CD4-positive, alpha-beta T cell (primary cell): ENCODE measurements at regions not wholly inside any gene's neighbourhood (a gene's known extent, or its start where the extent isn't known, plus 50 kb on each side); places are given as distances from the start of the nearest gene placed in this dataset.
A peak's percentile ranks its signal among the peaks of the same experiment; 100 is the strongest.

Experiments used
- ATAC-seq: fragments of 200-7000 bp; cut with Tn5 transposase; one replicate; pipeline ENCODE4 v1.10.0; 2022; ENCODE audit warnings: mild to moderate bottlenecking; ENCODE audit not compliant: poor library complexity
- CTCF ChIA-PET: fragments of 350-600 bp; sonication (Branson Sonifier 250); formaldehyde crosslinking; loops from one replicate; lab custom pipeline; 2021; ENCODE audit warnings: antibody characterized with exemption, inconsistent platforms; lab: Charles Lee
- POLR2A ChIA-PET: fragments of 350-600 bp; sonication (Branson Sonifier 250); formaldehyde crosslinking; loops from one replicate; lab custom pipeline; 2021; ENCODE audit warnings: antibody characterized with exemption, inconsistent platforms; lab: Charles Lee
- DNase-seq, 14 experiments: peaks; one replicate each; pipeline ENCODE4 v3.0.0-alpha.2; 2013 to 2020; ENCODE audit warnings: mixed read lengths in 2 of 14
- H3K27ac ChIP-seq, 2 donors: one replicate each; pipeline versions ENCODE4 v1.5.1 to v1.7.0; 2013; ENCODE audit warnings: low read length in 2 of 2, low read depth in 1 of 2, mild to moderate bottlenecking in 1 of 2
- H3K27me3 ChIP-seq, 2 experiments: 1 replicate in 1 of 2; 2 replicates in 1 of 2; pipeline versions ENCODE4 v1.6.1 to v1.7.0; 2013; ENCODE audit warnings: low read length in 2 of 2, control low read depth in 1 of 2, mild to moderate bottlenecking in 1 of 2, moderate library complexity in 1 of 2; ENCODE audit not compliant: insufficient read depth in 2 of 2, control insufficient read depth in 1 of 2
- H3K36me3 ChIP-seq: one replicate; pipeline ENCODE4 v1.6.1; 2013; ENCODE audit warnings: low read length, control low read depth; ENCODE audit not compliant: insufficient read depth
- H3K4me1 ChIP-seq: one replicate; pipeline ENCODE4 v1.6.1; 2013; ENCODE audit warnings: low read length, control low read depth; ENCODE audit not compliant: insufficient read depth
- H3K4me3 ChIP-seq: one replicate; pipeline ENCODE4 v1.5.1; 2013; ENCODE audit warnings: mild to moderate bottlenecking, low read length, moderate library complexity
- H3K9me3 ChIP-seq, 2 experiments: 1 replicate in 1 of 2; 2 replicates in 1 of 2; pipeline versions ENCODE4 v1.6.1 to v1.7.0; 2013; ENCODE audit warnings: low read length in 2 of 2, mild to moderate bottlenecking in 2 of 2, control low read depth in 1 of 2, moderate library complexity in 1 of 2; ENCODE audit not compliant: control insufficient read depth in 1 of 2, insufficient read depth in 1 of 2
- H3K27ac Mint-ChIP-seq: one replicate; pipeline ENCODE4 v1.8.0; 2020; ENCODE audit warnings: mixed read lengths
- H3K27me3 Mint-ChIP-seq: one replicate; pipeline ENCODE4 v1.8.0; 2021; ENCODE audit warnings: mixed read lengths
- H3K36me3 Mint-ChIP-seq: one replicate; pipeline ENCODE4 v1.8.0; 2021; ENCODE audit warnings: low read depth, mixed read lengths
- H3K4me1 Mint-ChIP-seq: one replicate; pipeline ENCODE4 v1.8.0; 2021; ENCODE audit warnings: low read depth, mixed read lengths
- H3K4me3 Mint-ChIP-seq: one replicate; pipeline ENCODE4 v1.8.0; 2020; ENCODE audit warnings: mild to moderate bottlenecking, mixed read lengths
- H3K9me3 Mint-ChIP-seq: one replicate; pipeline ENCODE4 v1.8.0; 2020; ENCODE audit warnings: mixed read lengths
- CTCF ChIP-seq: fragments of 200-600 bp; IDR thresholded peaks from one replicate; pipeline ENCODE4 v1.8.0; 2022; ENCODE audit warnings: antibody characterized with exemption, mild to moderate bottlenecking
- intact Hi-C, 2 experiments: fragments of 100-400 bp; cut with DNase I in 1 of 2; cut with micrococcal nuclease in 1 of 2; formaldehyde crosslinking; loops; one replicate each; pipeline versions ENCODE4 v1.15.1 to v1.9.0; 2023 to 2025; cut with DNase I, micrococcal nuclease

GRCh38 chr15:69727121-69727924 is 274.7 kb downstream of the RPLP1 start:
- ChIA-PET POLR2A (interaction anchor here (1.0 to 1.1 kb wide), 2 partner anchors 17 to 371 kb away, joined by 4 read pairs; partner anchors contain the start of gene TLE3), CTCF (no interaction called here)
- H3K36me3 Mint-ChIP-seq = no peaks in the 10 kb centered on the region
- no peak overlapping the region for H3K4me3 ChIP-seq
- H3K4me1 Mint-ChIP-seq = peaks cover 32% of the 10 kb centered on the region
- H3K27ac Mint-ChIP-seq = no peak overlapping the region
- H3K27ac ChIP-seq = no peak overlapping the region
- no peaks in the 10 kb centered on the region for H3K27me3 Mint-ChIP-seq
- no peak for ATAC-seq
- no peak for DNase-seq
- H3K9me3 Mint-ChIP-seq = no peaks in the 10 kb centered on the region
- no peaks in the 10 kb centered on the region for H3K9me3 ChIP-seq
- intact Hi-C loops = loop anchor here (5.0 to 10.0 kb wide), 5 partner anchors 150 to 540 kb away; no protein-coding TSS in a partner anchor
- H3K36me3 ChIP-seq = no peaks in the 10 kb centered on the region
- no peak overlapping the region for H3K4me3 Mint-ChIP-seq
- no peaks in the 10 kb centered on the region for H3K27me3 ChIP-seq
- TF ChIP-seq CTCF = no peak
- peaks cover 40% of the 10 kb centered on the region for H3K4me1 ChIP-seq

DNA sequence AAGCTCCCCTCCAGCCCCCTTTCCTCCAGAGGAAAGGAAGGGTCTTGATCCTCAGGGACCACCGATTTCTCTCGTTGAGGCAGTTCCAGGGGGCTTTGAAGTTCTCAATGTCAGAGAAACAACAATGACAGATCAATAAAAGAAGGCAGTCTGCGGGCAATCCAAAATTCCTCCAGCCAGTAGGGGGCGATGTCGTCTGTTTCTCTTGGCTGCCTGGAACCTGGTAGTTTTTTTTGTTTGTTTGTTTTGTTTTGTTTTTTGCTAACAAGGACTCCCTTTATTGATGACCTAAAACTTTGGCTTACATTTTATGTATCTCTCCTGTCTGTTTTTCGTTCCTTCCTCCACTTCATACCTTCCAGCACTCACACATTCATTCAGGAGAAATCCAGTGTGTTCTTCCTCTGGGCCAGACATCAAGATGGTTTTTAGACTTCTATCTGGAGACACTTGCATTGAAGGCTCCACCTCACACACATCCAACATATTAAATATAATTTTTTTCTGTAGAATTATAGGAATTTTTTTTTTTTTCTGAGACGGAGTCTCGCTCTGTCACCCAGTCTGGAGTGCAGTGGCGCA is 276.6 kb downstream of the RPLP1 start:
- POLR2A ChIA-PET = interaction anchor here (0.7 kb wide), 1 partner anchor 15 kb away, joined by 3 read pairs; no protein-coding TSS in a partner anchor
- Histone ChIP-seq H3K36me3 (no peaks in the 10 kb centered on the region), H3K9me3 (no peaks in the 10 kb centered on the region), H3K4me1 (peaks cover 23% of the 10 kb centered on the region), H3K27ac (no peak overlapping the region), H3K4me3 (no peak overlapping the region), H3K27me3 (no peaks in the 10 kb centered on the region)
- no peaks in the 10 kb centered on the region for H3K27me3 Mint-ChIP-seq
- ATAC-seq = peak; percentile 58
- intact Hi-C loops = loop anchor here (1.0 to 10.0 kb wide), 9 partner anchors 26 to 732 kb away; partner anchors contain the start of gene TLE3 (in 1 of the 2)
- TF ChIP-seq CTCF = peak; percentile 96
- H3K36me3 Mint-ChIP-seq = no peaks in the 10 kb centered on the region
- no peak overlapping the region for H3K4me3 Mint-ChIP-seq
- no peaks in the 10 kb centered on the region for H3K9me3 Mint-ChIP-seq
- H3K4me1 Mint-ChIP-seq = peaks cover 17% of the 10 kb centered on the region
- DNase-seq = peak; percentile 65 to 90 (median 76)
- CTCF ChIA-PET = interaction anchor here (0.7 to 1.8 kb wide), 8 partner anchors 10 to 738 kb away, joined by 3 to 5 read pairs (median 3); no protein-coding TSS in a partner anchor
- H3K27ac Mint-ChIP-seq = no peak overlapping the region

DNA sequence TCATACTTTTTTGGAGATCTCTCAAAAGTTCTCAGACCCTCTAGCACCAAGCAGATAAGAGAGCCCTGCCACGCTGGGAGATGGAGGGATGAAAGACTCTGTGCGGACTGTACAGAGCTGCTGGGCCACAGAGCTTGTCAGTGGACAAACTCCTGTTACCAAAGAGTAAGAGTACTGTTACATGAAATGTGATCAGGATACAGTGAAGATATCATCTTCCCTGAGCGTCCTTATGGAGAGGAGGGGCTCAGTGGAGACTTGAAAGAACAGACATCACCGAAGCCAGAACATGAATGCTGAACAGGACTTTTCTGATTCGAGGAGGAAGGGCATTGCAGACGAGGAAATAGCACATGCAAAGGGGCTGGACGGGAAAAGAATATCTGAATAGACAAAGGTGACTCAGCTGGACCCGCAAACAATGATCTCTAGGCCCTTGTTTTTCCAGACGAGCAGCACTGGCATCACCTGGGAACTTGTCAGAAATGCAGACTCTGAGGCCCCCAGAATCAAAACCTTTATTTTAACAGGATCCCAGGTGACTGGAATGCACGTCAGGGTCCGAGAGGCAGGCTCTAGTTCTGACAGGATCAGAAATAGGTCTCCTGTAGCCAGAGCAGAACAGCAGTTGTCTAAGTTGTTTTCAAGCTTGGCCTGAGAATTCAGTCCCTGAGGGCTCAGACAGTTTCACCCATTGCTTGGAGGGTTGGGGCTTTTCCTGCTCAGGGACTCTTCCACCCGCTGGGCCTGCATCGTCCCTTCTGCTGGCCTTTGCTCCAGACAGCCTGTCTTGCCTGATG is 277.9 kb downstream of the RPLP1 start:
- CTCF ChIA-PET = no interaction called here
- Histone ChIP-seq H3K36me3 (no peaks in the 10 kb centered on the region), H3K9me3 (no peaks in the 10 kb centered on the region), H3K4me1 (peaks cover 12% of the 10 kb centered on the region), H3K4me3 (no peak overlapping the region), H3K27me3 (no peaks in the 10 kb centered on the region), H3K27ac (no peak overlapping the region)
- ATAC-seq (no peak), DNase-seq (no peak)
- H3K27me3 Mint-ChIP-seq = no peaks in the 10 kb centered on the region
- H3K27ac Mint-ChIP-seq = no peak overlapping the region
- peaks cover 13% of the 10 kb centered on the region for H3K4me1 Mint-ChIP-seq
- H3K36me3 Mint-ChIP-seq = no peaks in the 10 kb centered on the region
- no peak overlapping the region for H3K4me3 Mint-ChIP-seq
- intact Hi-C loops = loop anchor here in 1 of 2 experiments (5.0 kb wide), 2 partner anchors 37 to 97 kb away; no protein-coding TSS in a partner anchor
- H3K9me3 Mint-ChIP-seq = no peaks in the 10 kb centered on the region
- POLR2A ChIA-PET = interaction anchor here (2.0 kb wide), 1 partner anchor 10 kb away, joined by 8 read pairs; no protein-coding TSS in a partner anchor
- TF ChIP-seq CTCF = no peak
